Upper lobe of right lung (tissue), 1 donor: ENCODE measurements at regions not wholly inside any gene's neighbourhood (a gene's known extent, or its start where the extent isn't known, plus 50 kb on each side); places are given as distances from the start of the nearest gene placed in this dataset.

Source experiments
- ATAC-seq: fragments of 200-7000 bp; cut with Tn5 transposase; one replicate; pipeline ENCODE4 v1.9.1; 2020; ENCODE audit warnings: mild to moderate bottlenecking, moderate library complexity
- DNase-seq: peaks from one replicate; pipeline ENCODE4 v3.0.0-alpha.2; 2020
- H3K27ac ChIP-seq: fragments of 200-600 bp; one replicate; pipeline ENCODE4 v1.8.0; 2022
- H3K27me3 ChIP-seq: fragments of 200-600 bp; one replicate; pipeline ENCODE4 v1.8.0; 2022; ENCODE audit warnings: mild to moderate bottlenecking
- H3K36me3 ChIP-seq: fragments of 200-600 bp; one replicate; pipeline ENCODE4 v1.8.0; 2022
- H3K4me1 ChIP-seq: fragments of 200-600 bp; one replicate; pipeline ENCODE4 v1.8.0; 2022
- H3K4me3 ChIP-seq: fragments of 200-600 bp; one replicate; pipeline ENCODE4 v1.8.0; 2022; ENCODE audit warnings: mild to moderate bottlenecking
- H3K9me3 ChIP-seq: fragments of 200-600 bp; one replicate; pipeline ENCODE4 v1.8.0; 2022
- intact Hi-C: fragments of 100-400 bp; cut with DNase I; formaldehyde crosslinking; loops from one replicate; pipeline ENCODE4 v1.11.0; 2022
- TF ChIP-seq, protein P1 (sequence below): fragments of 200-600 bp; IDR thresholded peaks from one replicate; pipeline ENCODE4 v1.8.0; 2022; ENCODE audit warnings: antibody characterized with exemption
- donor health status: DM: no; HTN: yes; CAD: no; lungs with severe emphysema.

DNA sequence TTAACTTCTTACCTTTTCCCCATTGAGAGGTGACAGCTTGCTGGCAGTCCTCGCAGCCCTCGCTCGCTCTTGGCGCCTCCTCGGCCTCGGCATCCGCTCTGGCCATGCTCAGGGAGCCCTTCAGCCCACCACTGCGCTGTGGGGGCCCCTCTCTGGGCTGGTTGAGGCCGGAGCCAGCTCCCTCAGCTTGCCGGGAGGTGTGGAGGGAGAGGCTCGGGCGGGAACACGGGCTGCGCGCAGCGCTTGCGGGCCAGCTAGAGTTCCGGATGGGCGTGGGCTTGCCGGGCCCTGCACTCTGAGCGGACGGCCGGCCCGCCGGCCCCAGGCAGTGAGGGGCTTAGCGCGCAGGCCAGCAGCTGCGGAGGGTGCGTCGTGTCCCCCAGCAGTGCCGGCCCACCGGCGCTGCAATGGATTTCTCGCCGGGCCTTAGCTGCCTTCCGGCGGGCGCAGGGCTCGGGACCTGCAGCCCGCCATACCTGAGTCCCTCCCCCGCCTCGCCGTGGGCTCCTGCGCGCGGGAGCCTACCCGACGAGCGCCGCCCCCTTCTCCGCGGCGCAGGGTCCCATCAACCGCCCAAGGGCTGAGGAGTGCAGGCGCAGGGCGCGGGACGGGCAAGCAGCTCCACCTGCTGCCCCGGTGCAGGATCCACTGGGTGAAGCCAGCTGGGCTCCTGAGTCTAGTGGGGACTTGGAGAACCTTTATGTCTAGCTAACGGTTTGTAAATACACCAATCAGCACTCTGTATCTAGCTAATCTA is 335.0 kb downstream of the CBLN2 start:
- DNase-seq (no peak), ATAC-seq (no peak)
- intact Hi-C loops = no loop called here
- no peak overlapping the region for H3K27ac ChIP-seq
- no peaks in the 10 kb centered on the region for H3K9me3 ChIP-seq
- no peaks in the 10 kb centered on the region for H3K36me3 ChIP-seq
- TF ChIP-seq, protein P1, sequence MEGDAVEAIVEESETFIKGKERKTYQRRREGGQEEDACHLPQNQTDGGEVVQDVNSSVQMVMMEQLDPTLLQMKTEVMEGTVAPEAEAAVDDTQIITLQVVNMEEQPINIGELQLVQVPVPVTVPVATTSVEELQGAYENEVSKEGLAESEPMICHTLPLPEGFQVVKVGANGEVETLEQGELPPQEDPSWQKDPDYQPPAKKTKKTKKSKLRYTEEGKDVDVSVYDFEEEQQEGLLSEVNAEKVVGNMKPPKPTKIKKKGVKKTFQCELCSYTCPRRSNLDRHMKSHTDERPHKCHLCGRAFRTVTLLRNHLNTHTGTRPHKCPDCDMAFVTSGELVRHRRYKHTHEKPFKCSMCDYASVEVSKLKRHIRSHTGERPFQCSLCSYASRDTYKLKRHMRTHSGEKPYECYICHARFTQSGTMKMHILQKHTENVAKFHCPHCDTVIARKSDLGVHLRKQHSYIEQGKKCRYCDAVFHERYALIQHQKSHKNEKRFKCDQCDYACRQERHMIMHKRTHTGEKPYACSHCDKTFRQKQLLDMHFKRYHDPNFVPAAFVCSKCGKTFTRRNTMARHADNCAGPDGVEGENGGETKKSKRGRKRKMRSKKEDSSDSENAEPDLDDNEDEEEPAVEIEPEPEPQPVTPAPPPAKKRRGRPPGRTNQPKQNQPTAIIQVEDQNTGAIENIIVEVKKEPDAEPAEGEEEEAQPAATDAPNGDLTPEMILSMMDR = no peak
- no peaks in the 10 kb centered on the region for H3K27me3 ChIP-seq
- H3K4me3 ChIP-seq = no peak overlapping the region
- H3K4me1 ChIP-seq = no peaks in the 10 kb centered on the region

DNA sequence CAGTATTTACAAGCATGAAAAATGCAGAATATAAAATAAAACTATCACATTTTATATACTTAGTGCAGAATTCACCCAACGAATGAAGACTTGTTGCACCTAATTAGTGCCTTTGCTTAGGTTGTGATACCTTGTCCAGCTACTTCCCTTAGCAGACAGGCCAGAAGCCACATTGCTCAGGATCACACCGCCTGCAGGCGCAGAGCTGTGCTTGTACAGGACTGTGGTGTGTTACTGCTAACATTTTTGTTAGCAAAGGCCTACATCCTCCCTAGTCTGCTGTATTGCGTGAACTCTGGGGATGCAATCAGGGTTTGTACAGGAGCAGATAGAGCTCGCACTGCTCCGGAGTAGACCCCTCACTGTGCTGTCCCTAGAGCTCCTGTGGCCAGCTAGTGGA is 336.9 kb downstream of the CBLN2 start:
- ATAC-seq (no peak), DNase-seq (no peak)
- no peak overlapping the region for H3K27ac ChIP-seq
- H3K4me3 ChIP-seq = no peak overlapping the region
- TF ChIP-seq, protein P1 = no peak
- no peaks in the 10 kb centered on the region for H3K27me3 ChIP-seq
- H3K9me3 ChIP-seq = no peaks in the 10 kb centered on the region
- intact Hi-C loops = no loop called here
- H3K36me3 ChIP-seq = no peaks in the 10 kb centered on the region
- no peaks in the 10 kb centered on the region for H3K4me1 ChIP-seq

DNA sequence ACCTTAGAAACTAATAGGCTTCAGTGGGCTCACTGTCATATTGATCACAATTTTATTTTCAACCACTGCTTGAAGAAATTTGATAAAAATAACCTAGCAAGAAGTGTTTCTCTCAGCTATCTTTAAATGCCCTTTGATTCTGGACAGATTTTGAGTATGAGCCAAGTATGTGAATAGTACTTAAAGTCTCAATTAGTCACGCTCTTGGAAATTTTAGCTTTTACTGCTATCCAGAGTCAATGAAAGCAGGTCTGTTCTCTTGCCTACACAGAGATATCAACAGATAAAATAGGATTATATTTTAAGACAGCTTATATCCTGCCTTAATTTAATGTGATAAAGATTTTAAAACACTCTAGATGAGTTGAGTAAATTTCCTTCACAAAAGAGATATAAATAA is 337.3 kb downstream of the CBLN2 start:
- TF ChIP-seq, protein P1 = no peak
- intact Hi-C loops = no loop called here
- ATAC-seq (no peak), DNase-seq (no peak)
- H3K27ac ChIP-seq = no peak overlapping the region
- no peaks in the 10 kb centered on the region for H3K27me3 ChIP-seq
- H3K4me3 ChIP-seq = no peak overlapping the region
- no peaks in the 10 kb centered on the region for H3K9me3 ChIP-seq
- H3K36me3 ChIP-seq = no peaks in the 10 kb centered on the region
- H3K4me1 ChIP-seq = no peaks in the 10 kb centered on the region

DNA sequence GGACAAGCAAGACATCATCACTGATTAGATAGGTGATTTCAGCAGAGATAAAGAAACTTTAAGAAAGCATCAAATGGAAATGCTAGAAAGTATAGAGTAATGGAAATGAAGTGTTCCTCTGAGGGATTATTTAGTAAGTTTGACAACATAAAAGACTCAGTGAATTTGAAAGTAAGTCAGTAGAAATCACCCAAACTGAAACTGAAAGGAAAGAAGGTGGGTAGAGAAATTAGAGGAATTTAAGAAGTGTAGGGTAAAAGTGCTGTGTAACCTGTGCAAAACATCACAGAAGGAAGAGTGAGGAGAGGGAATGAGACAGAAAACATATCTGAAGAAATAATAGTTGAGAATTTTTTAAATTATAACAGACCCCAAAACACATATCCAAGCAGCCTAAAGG is 343.1 kb downstream of the CBLN2 start:
- H3K4me1 ChIP-seq = no peaks in the 10 kb centered on the region
- TF ChIP-seq, protein P1 = no peak
- no peak overlapping the region for H3K4me3 ChIP-seq
- intact Hi-C loops = no loop called here
- H3K9me3 ChIP-seq = no peaks in the 10 kb centered on the region
- H3K27ac ChIP-seq = no peak overlapping the region
- no peak for ATAC-seq
- no peaks in the 10 kb centered on the region for H3K36me3 ChIP-seq
- no peaks in the 10 kb centered on the region for H3K27me3 ChIP-seq
- no peak for DNase-seq

DNA sequence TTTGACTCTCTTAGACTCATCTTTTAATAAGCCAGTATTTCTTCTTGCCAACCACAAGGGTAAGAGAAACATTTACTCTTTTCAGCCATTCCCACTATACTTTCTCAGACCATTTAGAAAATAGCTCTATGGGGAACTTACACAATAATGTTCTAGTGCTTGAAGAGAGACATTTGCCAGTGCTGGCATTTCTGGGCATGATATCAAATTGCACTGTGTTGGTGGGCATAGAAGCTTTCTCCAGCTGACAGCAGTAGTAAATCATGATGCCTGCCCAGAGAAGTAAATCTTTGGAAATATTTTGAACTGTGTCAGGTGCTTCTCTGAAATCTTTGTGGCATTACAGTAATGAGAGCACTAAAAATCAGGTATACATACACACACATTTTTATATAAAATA is 346.6 kb downstream of the CBLN2 start:
- Histone ChIP-seq H3K4me1 (no peaks in the 10 kb centered on the region), H3K36me3 (no peaks in the 10 kb centered on the region), H3K27me3 (no peaks in the 10 kb centered on the region), H3K9me3 (no peaks in the 10 kb centered on the region), H3K4me3 (no peak overlapping the region), H3K27ac (no peak overlapping the region)
- DNase-seq (no peak), ATAC-seq (no peak)
- intact Hi-C loops = no loop called here
- TF ChIP-seq, protein P1 = no peak

DNA sequence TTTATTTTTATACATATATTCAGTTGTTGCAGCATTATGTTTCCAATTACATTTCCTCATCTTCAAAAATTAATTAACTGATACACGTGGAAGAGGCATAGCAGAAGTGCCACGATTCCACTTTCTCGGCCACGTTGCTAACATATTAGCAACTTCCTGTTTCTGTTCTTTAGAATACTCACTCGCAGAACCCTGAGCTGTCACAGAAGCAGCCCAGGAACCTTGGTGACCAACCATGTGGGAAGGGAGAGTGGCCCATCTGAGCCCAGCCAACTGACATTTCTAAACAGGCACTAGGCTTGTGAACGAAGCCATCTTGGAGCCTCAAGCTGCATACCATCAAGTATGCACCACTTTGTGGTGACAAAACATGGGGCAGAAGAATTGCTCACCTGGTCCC is 350.1 kb downstream of the CBLN2 start:
- ATAC-seq (no peak), DNase-seq (no peak)
- Histone ChIP-seq H3K27ac (no peak overlapping the region), H3K27me3 (no peaks in the 10 kb centered on the region), H3K9me3 (no peaks in the 10 kb centered on the region), H3K36me3 (no peaks in the 10 kb centered on the region), H3K4me1 (no peaks in the 10 kb centered on the region), H3K4me3 (no peak overlapping the region)
- intact Hi-C loops = no loop called here
- TF ChIP-seq, protein P1 = no peak
